Erythroblast (primary cell): ENCODE measurements at regions not wholly inside any gene's neighbourhood (a gene's known extent, or its start where the extent isn't known, plus 50 kb on each side); places are given as distances from the start of the nearest gene placed in this dataset.

Experiments used
- DNase-seq, 2 experiments: peaks; one replicate each; lab custom pipeline; 2025; lab: John Stamatoyannopoulos, UW
- GATA1 ChIP-seq: IDR thresholded peaks from 2 replicates; pipeline ENCODE4 v1.6.1; 2011; ENCODE audit warnings: low read depth, mild to moderate bottlenecking, control low read depth, low read length, moderate library complexity
- POLR2A ChIP-seq: IDR thresholded peaks from 2 replicates; pipeline ENCODE4 v1.6.1; 2011; ENCODE audit warnings: mild to moderate bottlenecking, low read length

GRCh38 chr1:229845410-229846138 is 219.5 kb downstream of the URB2 start:
- DNase-seq: no peak
- TF ChIP-seq GATA1 (no peak), POLR2A (no peak)

- no peak for DNase-seq
- TF ChIP-seq POLR2A: no peak
- TF ChIP-seq GATA1: no peak
Observed at GRCh38 chr1:229846351-229846750, 220.3 kb downstream of the URB2 start.

GRCh38 chr1:229848752-229849677 is 218.0 kb upstream of the GALNT2 start:
- peak; percentile 52 to 67 for DNase-seq
- TF ChIP-seq POLR2A (no peak), GATA1 (no peak)

- no peak for DNase-seq
- TF ChIP-seq GATA1: no peak
- no peak for TF ChIP-seq POLR2A
Observed at GRCh38 chr1:229851511-229851910, 215.5 kb upstream of the GALNT2 start.

- no peak for DNase-seq
- TF ChIP-seq POLR2A (no peak), GATA1 (no peak)
Observed at GRCh38 chr1:229853751-229854150, 213.3 kb upstream of the GALNT2 start.

- DNase-seq: no peak
- TF ChIP-seq GATA1: no peak
- TF ChIP-seq POLR2A: no peak
Observed at GRCh38 chr1:229854620-229855019, 212.4 kb upstream of the GALNT2 start.

- no peak for DNase-seq
- TF ChIP-seq GATA1: no peak
Observed at GRCh38 chr1:229856009-229856650, 210.9 kb upstream of the GALNT2 start.

GRCh38 chr1:229857585-229857984 is 209.5 kb upstream of the GALNT2 start:
- TF ChIP-seq POLR2A (no peak), GATA1 (no peak)

GRCh38 chr1:229859026-229859425 is 208.0 kb upstream of the GALNT2 start:
- TF ChIP-seq POLR2A (no peak), GATA1 (no peak)
- no peak for DNase-seq

More at GRCh38 chr1:229857585-229857984, 209.5 kb upstream of the GALNT2 start:
- no peak for DNase-seq

- TF ChIP-seq GATA1: no peak
- TF ChIP-seq POLR2A: no peak
Observed at GRCh38 chr1:229860926-229861325, 206.1 kb upstream of the GALNT2 start.

GRCh38 chr1:229862017-229862774 is 204.8 kb upstream of the GALNT2 start:
- DNase-seq: no peak
- no peak for TF ChIP-seq GATA1
- TF ChIP-seq POLR2A: no peak

More at GRCh38 chr1:229860926-229861325, 206.1 kb upstream of the GALNT2 start:
- DNase-seq: no peak

GRCh38 chr1:229863651-229864545 is 203.1 kb upstream of the GALNT2 start:
- DNase-seq: no peak
- TF ChIP-seq GATA1: no peak
- no peak for TF ChIP-seq POLR2A
